ENCODE measurements at regions not wholly inside any gene's neighbourhood (a gene's known extent, or its start where the extent isn't known, plus 50 kb on each side); places are given as distances from the start of the nearest gene placed in this dataset.

DNA sequence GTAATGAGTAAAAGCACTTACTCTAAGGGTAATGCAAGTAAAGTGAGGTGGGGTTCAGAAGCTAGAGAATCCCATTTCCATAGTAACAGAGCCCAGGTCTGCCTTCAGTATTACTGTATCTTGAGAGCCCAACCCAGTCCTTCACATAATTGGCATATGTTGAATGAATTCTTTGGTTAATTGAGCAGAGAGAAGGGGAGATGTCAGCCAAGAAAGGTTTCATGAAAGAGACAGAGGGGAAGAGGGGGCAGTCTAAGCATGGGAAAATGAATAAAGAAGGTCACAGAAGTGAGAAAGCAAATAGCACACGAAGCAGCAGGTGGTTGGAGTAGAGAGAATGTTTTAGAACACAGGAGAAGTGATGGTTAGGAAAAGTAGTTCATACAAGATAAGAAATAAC lies 371.1 kb downstream of the SEC23A start:
- no peak for DNase-seq (ENCODE audit: low spot score)
- no TSS peak for BruUV-seq (replicated peaks)
- TF ChIP-seq, protein P1, sequence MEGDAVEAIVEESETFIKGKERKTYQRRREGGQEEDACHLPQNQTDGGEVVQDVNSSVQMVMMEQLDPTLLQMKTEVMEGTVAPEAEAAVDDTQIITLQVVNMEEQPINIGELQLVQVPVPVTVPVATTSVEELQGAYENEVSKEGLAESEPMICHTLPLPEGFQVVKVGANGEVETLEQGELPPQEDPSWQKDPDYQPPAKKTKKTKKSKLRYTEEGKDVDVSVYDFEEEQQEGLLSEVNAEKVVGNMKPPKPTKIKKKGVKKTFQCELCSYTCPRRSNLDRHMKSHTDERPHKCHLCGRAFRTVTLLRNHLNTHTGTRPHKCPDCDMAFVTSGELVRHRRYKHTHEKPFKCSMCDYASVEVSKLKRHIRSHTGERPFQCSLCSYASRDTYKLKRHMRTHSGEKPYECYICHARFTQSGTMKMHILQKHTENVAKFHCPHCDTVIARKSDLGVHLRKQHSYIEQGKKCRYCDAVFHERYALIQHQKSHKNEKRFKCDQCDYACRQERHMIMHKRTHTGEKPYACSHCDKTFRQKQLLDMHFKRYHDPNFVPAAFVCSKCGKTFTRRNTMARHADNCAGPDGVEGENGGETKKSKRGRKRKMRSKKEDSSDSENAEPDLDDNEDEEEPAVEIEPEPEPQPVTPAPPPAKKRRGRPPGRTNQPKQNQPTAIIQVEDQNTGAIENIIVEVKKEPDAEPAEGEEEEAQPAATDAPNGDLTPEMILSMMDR (conservative IDR thresholded peaks at IDR 0.05; ENCODE audit: low read length), result no peak
- TF ChIP-seq EZH2phosphoT487 (IDR thresholded peaks at IDR 0.05; ENCODE audit: borderline replicate concordance, low read depth, low read length), result no peak
- Histone ChIP-seq H3K79me2 (ENCODE audit: insufficient read depth, low read depth, low read length) (no peaks in the 10 kb centered on the region), H3K27ac (ENCODE audit: low read depth, low read length, poor library complexity, severe bottlenecking) (no peak overlapping the region), H3K4me2 (ENCODE audit: low read length) (no peak overlapping the region), H3K9me2 (ENCODE audit: insufficient read depth, low read length) (no peaks in the 10 kb centered on the region), H4K20me1 (ENCODE audit: insufficient read depth, low read length) (no peaks in the 10 kb centered on the region), H2AFZ (ENCODE audit: low read length) (no peak overlapping the region), H3K9me3 (ENCODE audit: low read length) (0 out of 2 replicates have a peak, but pooled peaks cover 5% of the 10 kb centered on the region), H3K4me3 (ENCODE audit: low read depth, low read length, poor library complexity, severe bottlenecking) (no peak overlapping the region), H3K36me3 (ENCODE audit: insufficient read depth, low read length) (no peaks in the 10 kb centered on the region), H3K4me1 (ENCODE audit: insufficient read depth, low read length, poor library complexity, severe bottlenecking) (no peaks in the 10 kb centered on the region)
- ChIA-PET CTCF (ENCODE audit: unreplicated experiment) (no interaction called here), POLR2A (interaction anchor here (1.0 kb wide), 1 partner anchor 9 kb away, joined by 4 read pairs; no protein-coding TSS in a partner anchor)
- intact Hi-C loops (cut with micrococcal nuclease; ENCODE audit: unreplicated experiment), result no loop called here

DNA sequence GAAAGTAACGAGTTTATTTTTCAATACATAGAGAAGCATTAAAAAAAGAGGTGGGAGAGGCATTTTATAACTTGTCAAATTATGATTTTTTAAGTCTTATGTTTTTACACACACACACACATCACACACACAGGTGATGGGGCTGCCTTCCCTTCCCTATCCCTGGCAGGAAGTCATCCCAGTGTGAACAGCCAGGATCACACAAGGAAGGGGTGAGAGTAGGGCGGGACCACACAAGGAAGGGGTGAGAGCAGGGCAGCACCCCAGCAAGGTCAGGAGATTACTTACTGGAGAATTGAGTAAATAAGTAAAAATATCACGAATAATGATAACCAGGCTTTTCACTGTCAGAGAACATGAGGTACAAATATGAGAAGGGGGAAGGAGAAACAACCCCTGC lies 372.6 kb downstream of the SEC23A start:
- intact Hi-C loops (cut with micrococcal nuclease; ENCODE audit: unreplicated experiment), result no loop called here
- Histone ChIP-seq H3K79me2 (ENCODE audit: insufficient read depth, low read depth, low read length) (no peaks in the 10 kb centered on the region), H3K4me1 (ENCODE audit: insufficient read depth, low read length, poor library complexity, severe bottlenecking) (no peaks in the 10 kb centered on the region), H3K9me3 (ENCODE audit: low read length) (0 out of 2 replicates have a peak, but pooled peaks cover 5% of the 10 kb centered on the region), H3K4me2 (ENCODE audit: low read length) (no peak overlapping the region), H3K9me2 (ENCODE audit: insufficient read depth, low read length) (no peaks in the 10 kb centered on the region), H4K20me1 (ENCODE audit: insufficient read depth, low read length) (no peaks in the 10 kb centered on the region), H3K4me3 (ENCODE audit: low read depth, low read length, poor library complexity, severe bottlenecking) (no peak overlapping the region), H2AFZ (ENCODE audit: low read length) (no peak overlapping the region), H3K36me3 (ENCODE audit: insufficient read depth, low read length) (no peaks in the 10 kb centered on the region), H3K27ac (ENCODE audit: low read depth, low read length, poor library complexity, severe bottlenecking) (no peak overlapping the region)
- ChIA-PET POLR2A (no interaction called here), CTCF (ENCODE audit: unreplicated experiment) (no interaction called here)
- BruUV-seq (replicated peaks), result no TSS peak
- TF ChIP-seq EZH2phosphoT487 (IDR thresholded peaks at IDR 0.05; ENCODE audit: borderline replicate concordance, low read depth, low read length), result no peak
- TF ChIP-seq, protein P1 (conservative IDR thresholded peaks at IDR 0.05; ENCODE audit: low read length), result no peak
- no peak for DNase-seq (ENCODE audit: low spot score)

DNA sequence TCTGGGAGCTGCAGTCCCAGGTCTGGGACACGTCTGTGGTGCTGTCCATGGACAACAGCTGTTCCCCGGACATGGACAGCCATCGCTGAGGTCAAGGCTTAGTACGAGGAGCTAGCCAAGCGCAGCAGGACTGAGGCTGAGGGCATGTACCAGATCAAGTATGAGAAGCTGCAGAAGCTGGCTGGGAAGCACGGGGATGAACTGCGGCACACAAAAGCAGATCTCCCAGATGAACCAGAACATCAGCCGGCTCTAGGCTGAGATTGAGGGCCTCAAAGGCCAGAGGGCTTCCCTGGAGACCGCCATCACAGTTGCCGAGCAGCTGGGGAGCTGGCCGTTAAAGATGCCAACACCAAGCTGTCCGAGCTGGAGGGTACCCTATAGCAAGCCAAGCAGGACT lies 375.3 kb downstream of the SEC23A start:
- no peak for DNase-seq (ENCODE audit: low spot score)
- ChIA-PET POLR2A (interaction anchor here (0.6 kb wide), 1 partner anchor 379 kb away, joined by 3 read pairs; no protein-coding TSS in a partner anchor), CTCF (ENCODE audit: unreplicated experiment) (no interaction called here)
- TF ChIP-seq EZH2phosphoT487 (IDR thresholded peaks at IDR 0.05; ENCODE audit: borderline replicate concordance, low read depth, low read length), result no peak
- TF ChIP-seq, protein P1 (conservative IDR thresholded peaks at IDR 0.05; ENCODE audit: low read length), result no peak
- H2AFZ ChIP-seq (ENCODE audit: low read length), result no peak overlapping the region
- H3K36me3 ChIP-seq (ENCODE audit: insufficient read depth, low read length), result no peaks in the 10 kb centered on the region
- no peaks in the 10 kb centered on the region for H3K79me2 ChIP-seq (ENCODE audit: insufficient read depth, low read depth, low read length)
- no peaks in the 10 kb centered on the region for H3K9me2 ChIP-seq (ENCODE audit: insufficient read depth, low read length)
- intact Hi-C loops (cut with micrococcal nuclease; ENCODE audit: unreplicated experiment), result no loop called here
- no peak overlapping the region for H3K4me3 ChIP-seq (ENCODE audit: low read depth, low read length, poor library complexity, severe bottlenecking)
- no TSS peak for BruUV-seq (replicated peaks)
- no peaks in the 10 kb centered on the region for H3K9me3 ChIP-seq (ENCODE audit: low read length)
- H4K20me1 ChIP-seq (ENCODE audit: insufficient read depth, low read length), result no peaks in the 10 kb centered on the region
- no peak overlapping the region for H3K27ac ChIP-seq (ENCODE audit: low read depth, low read length, poor library complexity, severe bottlenecking)
- H3K4me2 ChIP-seq (ENCODE audit: low read length), result no peak overlapping the region
- no peaks in the 10 kb centered on the region for H3K4me1 ChIP-seq (ENCODE audit: insufficient read depth, low read length, poor library complexity, severe bottlenecking)

All from OCI-LY7 (cell line).